ENCODE measurements at regions not wholly inside any gene's neighbourhood (a gene's known extent, or its start where the extent isn't known, plus 50 kb on each side); places are given as distances from the start of the nearest gene placed in this dataset.
"Not testable (repeated sequence)": the region's sequence is repeated elsewhere in the genome, so short reads cannot be mapped to it uniquely, and the experiment has no call there.

DNA sequence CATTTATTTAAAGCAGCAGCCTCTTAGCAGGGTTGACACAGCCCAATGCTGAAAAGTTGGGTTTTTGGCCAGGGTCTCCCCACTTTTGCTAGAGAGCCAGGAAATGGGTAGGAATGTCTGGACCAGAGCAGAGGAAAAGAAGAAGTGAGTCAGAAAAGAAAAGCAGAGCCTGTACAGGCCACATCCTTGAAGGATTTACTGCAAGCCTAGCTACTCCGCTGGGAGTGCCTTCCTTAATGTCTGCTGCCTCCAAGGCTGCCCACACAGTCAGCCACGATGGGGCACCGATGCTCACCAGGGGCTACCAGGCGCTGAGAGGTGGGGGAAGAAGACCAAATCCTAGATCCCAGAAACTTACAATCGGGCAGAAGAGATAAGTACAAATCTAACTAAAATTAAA, 139.2 kb downstream of the C12orf75 start:
- Histone ChIP-seq H3K4me1 (ENCODE audit: control insufficient read depth in 1 of 2, insufficient read depth in 2 of 2, low read length in 2 of 2) (no peaks in the 10 kb centered on the region), H3K27me3 (ENCODE audit: low read depth, low read length) (no peaks in the 10 kb centered on the region), H3K36me3 (ENCODE audit: control insufficient read depth in 1 of 2, insufficient read depth in 2 of 2, low read length in 2 of 2) (no peaks in the 10 kb centered on the region), H3K27ac (ENCODE audit: low read length) (no peak overlapping the region), H3K9me3 (ENCODE audit: control insufficient read depth in 1 of 2, low read length in 2 of 2) (no peaks in the 10 kb centered on the region), H3K4me3 (ENCODE audit: low read depth in 1 of 2, low read length in 2 of 2) (no peak overlapping the region)

DNA sequence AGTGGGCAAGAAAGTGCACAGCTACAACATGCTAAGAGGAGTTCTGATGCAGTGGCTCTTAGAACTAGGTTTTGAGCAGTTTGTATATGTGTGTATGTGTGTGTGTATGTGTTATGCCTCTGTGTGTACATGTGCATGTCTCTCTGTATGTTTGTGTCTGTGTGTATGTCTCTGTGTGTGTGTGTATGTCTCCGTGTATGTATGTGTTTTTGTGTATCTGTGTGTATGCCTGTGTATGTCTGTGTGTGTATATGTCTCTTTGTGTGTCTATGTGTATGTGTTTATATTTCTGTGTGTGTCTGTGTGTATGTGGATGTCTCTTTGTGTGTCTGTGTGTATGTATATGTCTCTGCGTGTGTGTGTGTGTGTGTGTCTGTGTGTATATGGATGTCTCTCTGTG, 139.6 kb downstream of the C12orf75 start:
- no peaks in the 10 kb centered on the region for H3K4me1 ChIP-seq (ENCODE audit: control insufficient read depth in 1 of 2, insufficient read depth in 2 of 2, low read length in 2 of 2)
- H3K4me3 ChIP-seq (ENCODE audit: low read depth in 1 of 2, low read length in 2 of 2), result no peak overlapping the region
- no peak overlapping the region for H3K27ac ChIP-seq (ENCODE audit: low read length)

DNA sequence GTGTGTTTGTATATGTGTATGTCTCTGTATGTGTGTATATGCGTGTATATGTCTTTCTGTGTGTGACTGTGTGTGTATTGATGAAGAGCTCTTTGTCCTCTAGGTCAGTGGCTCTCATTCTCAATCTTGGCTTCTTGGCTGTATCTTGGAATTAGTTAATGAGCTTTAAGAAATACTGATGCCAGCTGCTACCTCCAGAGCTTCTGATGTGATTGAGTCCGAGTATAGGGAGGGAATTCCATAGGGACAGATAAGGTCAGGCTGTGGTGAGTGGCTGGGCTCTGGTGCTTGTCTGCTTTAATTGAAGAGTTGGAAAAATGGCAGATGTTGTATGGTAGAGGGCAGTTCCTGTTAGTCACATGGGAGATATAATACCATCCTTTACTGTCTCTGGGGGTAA, 140.1 kb downstream of the C12orf75 start:
- Histone ChIP-seq H3K27ac (ENCODE audit: low read length) (no peak overlapping the region), H3K27me3 (ENCODE audit: low read depth, low read length) (no peaks in the 10 kb centered on the region), H3K9me3 (ENCODE audit: control insufficient read depth in 1 of 2, low read length in 2 of 2) (no peaks in the 10 kb centered on the region), H3K4me3 (ENCODE audit: low read depth in 1 of 2, low read length in 2 of 2) (no peak overlapping the region), H3K36me3 (ENCODE audit: control insufficient read depth in 1 of 2, insufficient read depth in 2 of 2, low read length in 2 of 2) (no peaks in the 10 kb centered on the region), H3K4me1 (ENCODE audit: control insufficient read depth in 1 of 2, insufficient read depth in 2 of 2, low read length in 2 of 2) (no peaks in the 10 kb centered on the region)

More for the DNA sequence above, 139.6 kb downstream of the C12orf75 start:
- H3K9me3 ChIP-seq (ENCODE audit: control insufficient read depth in 1 of 2, low read length in 2 of 2), result no peaks in the 10 kb centered on the region
- no peaks in the 10 kb centered on the region for H3K36me3 ChIP-seq (ENCODE audit: control insufficient read depth in 1 of 2, insufficient read depth in 2 of 2, low read length in 2 of 2)
- no peaks in the 10 kb centered on the region for H3K27me3 ChIP-seq (ENCODE audit: low read depth, low read length)

DNA sequence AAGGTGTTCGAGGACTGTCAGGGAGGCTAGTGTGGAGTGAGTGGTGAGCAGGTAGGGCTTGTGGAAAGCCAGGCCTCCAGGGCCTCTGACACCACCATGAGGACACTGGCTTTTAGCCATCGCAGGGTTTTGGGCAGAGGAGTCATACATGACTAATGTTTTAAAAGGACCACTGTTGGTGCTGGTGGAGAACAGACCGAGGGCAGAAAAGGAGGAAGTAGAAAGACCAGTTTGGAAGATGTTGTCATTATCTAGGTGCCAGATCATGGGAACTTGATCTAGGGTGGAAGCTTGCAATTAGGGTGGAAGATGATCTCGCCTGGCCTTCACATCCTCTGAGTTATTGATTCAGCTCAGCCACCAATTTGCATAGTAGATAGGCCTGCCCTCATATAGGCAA, 144.2 kb downstream of the C12orf75 start:
- Histone ChIP-seq H3K27me3 (ENCODE audit: low read depth, low read length) (no peaks in the 10 kb centered on the region), H3K27ac (ENCODE audit: low read length) (no peak overlapping the region), H3K36me3 (ENCODE audit: control insufficient read depth in 1 of 2, insufficient read depth in 2 of 2, low read length in 2 of 2) (no peaks in the 10 kb centered on the region), H3K4me3 (ENCODE audit: low read depth in 1 of 2, low read length in 2 of 2) (no peak overlapping the region), H3K4me1 (ENCODE audit: control insufficient read depth in 1 of 2, insufficient read depth in 2 of 2, low read length in 2 of 2) (no peaks in the 10 kb centered on the region), H3K9me3 (ENCODE audit: control insufficient read depth in 1 of 2, low read length in 2 of 2) (no peaks in the 10 kb centered on the region)

DNA sequence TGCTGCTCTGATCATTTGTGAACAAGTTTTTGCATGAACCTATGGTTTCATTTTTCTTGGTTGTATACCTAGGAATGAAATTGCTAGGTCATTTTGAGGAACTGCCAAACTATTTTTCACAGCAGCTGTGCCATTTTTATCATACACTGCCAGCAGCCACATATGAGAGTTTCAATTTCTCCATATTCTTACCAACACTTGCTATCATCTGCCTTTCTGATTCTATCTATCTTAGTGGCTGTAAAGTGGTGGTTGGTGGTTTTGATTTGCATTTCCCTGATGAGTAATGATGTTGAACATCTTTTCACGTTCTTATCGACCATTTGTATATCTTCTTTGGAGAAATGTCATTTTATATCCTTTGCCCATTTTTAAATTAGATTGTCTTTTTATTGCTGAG, 146.1 kb downstream of the C12orf75 start:
- no peaks in the 10 kb centered on the region for H3K36me3 ChIP-seq (ENCODE audit: control insufficient read depth in 1 of 2, insufficient read depth in 2 of 2, low read length in 2 of 2)
- H3K4me1 ChIP-seq (ENCODE audit: control insufficient read depth in 1 of 2, insufficient read depth in 2 of 2, low read length in 2 of 2), result no peaks in the 10 kb centered on the region
- no peaks in the 10 kb centered on the region for H3K9me3 ChIP-seq (ENCODE audit: control insufficient read depth in 1 of 2, low read length in 2 of 2)
- H3K27ac ChIP-seq (ENCODE audit: low read length), result no peak overlapping the region
- no peak overlapping the region for H3K4me3 ChIP-seq (ENCODE audit: low read depth in 1 of 2, low read length in 2 of 2)
- H3K27me3 ChIP-seq (ENCODE audit: low read depth, low read length), result no peaks in the 10 kb centered on the region

DNA sequence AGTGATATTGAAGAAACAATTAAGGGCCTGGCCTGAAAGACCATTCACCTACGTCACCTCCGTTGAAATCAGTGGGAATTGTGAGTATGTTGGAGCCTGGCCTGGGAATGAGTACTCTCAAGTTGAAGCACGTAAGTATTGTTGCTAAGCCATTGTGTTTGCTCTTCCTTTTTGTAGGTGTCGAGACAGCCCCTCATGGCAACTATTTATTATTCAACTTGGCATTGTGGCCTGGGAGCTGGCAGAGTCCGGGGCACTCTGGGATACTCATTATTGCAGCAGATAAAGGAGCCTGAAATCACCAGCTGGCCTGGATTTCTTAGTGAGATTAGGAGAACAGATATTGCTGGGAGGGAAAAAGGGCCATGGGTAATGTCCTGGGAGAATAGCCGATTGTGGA, 147.4 kb downstream of the C12orf75 start:
- H3K4me1 ChIP-seq (ENCODE audit: control insufficient read depth in 1 of 2, insufficient read depth in 2 of 2, low read length in 2 of 2), result no peaks in the 10 kb centered on the region
- no peak overlapping the region for H3K27ac ChIP-seq (ENCODE audit: low read length)
- no peaks in the 10 kb centered on the region for H3K36me3 ChIP-seq (ENCODE audit: control insufficient read depth in 1 of 2, insufficient read depth in 2 of 2, low read length in 2 of 2)
- no peaks in the 10 kb centered on the region for H3K27me3 ChIP-seq (ENCODE audit: low read depth, low read length)
- H3K9me3 ChIP-seq (ENCODE audit: control insufficient read depth in 1 of 2, low read length in 2 of 2), result no peaks in the 10 kb centered on the region
- no peak overlapping the region for H3K4me3 ChIP-seq (ENCODE audit: low read depth in 1 of 2, low read length in 2 of 2)

DNA sequence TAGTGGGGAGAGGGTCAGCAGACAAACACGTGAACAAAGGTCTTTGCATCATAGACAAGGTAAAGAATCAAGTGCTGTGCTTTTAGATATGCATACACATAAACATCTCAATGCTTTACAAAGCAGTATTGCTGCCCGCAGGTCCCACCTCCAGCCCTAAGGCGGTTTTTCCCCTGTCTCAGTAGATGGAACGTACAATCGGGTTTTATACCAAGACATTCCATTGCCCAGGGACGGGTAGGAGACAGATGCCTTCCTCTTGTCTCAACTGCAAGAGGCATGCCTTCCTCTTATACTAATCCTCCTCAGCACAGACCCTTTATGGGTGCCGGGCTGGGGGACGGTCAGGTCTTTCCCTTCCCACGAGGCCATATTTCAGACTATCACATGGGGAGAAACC, 148.3 kb downstream of the C12orf75 start:
- H3K27ac ChIP-seq (ENCODE audit: low read length); H3K9me3 ChIP-seq (ENCODE audit: control insufficient read depth in 1 of 2, low read length in 2 of 2); H3K4me3 ChIP-seq (ENCODE audit: low read depth in 1 of 2, low read length in 2 of 2); H3K4me1 ChIP-seq (ENCODE audit: control insufficient read depth in 1 of 2, insufficient read depth in 2 of 2, low read length in 2 of 2); H3K27me3 ChIP-seq (ENCODE audit: low read depth, low read length); H3K36me3 ChIP-seq (ENCODE audit: control insufficient read depth in 1 of 2, insufficient read depth in 2 of 2, low read length in 2 of 2): not testable (repeated sequence)

DNA sequence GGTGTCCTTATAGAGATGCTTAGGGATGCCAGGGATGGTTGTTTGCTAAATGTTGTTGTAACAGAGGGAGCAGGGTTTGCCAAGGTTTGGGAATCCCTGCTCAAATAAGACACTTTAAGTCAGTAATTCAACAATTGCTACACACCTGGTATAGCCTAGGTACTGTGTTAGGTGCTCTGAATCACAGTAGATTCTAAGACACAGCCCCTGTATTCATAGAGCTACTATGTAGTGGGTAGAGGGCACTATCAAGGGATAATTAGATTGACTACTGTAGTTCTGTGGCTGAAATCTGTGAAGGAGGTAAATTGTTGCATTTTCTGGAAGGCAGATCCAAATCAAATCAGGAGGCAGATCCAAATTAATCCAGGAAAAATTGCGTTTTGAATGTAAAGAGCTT, 149.2 kb downstream of the C12orf75 start:
- H3K4me1 ChIP-seq (ENCODE audit: control insufficient read depth in 1 of 2, insufficient read depth in 2 of 2, low read length in 2 of 2), result no peaks in the 10 kb centered on the region
- no peak overlapping the region for H3K4me3 ChIP-seq (ENCODE audit: low read depth in 1 of 2, low read length in 2 of 2)
- H3K27ac ChIP-seq (ENCODE audit: low read length), result no peak overlapping the region
- no peaks in the 10 kb centered on the region for H3K27me3 ChIP-seq (ENCODE audit: low read depth, low read length)
- H3K9me3 ChIP-seq (ENCODE audit: control insufficient read depth in 1 of 2, low read length in 2 of 2), result no peaks in the 10 kb centered on the region
- no peaks in the 10 kb centered on the region for H3K36me3 ChIP-seq (ENCODE audit: control insufficient read depth in 1 of 2, insufficient read depth in 2 of 2, low read length in 2 of 2)

DNA sequence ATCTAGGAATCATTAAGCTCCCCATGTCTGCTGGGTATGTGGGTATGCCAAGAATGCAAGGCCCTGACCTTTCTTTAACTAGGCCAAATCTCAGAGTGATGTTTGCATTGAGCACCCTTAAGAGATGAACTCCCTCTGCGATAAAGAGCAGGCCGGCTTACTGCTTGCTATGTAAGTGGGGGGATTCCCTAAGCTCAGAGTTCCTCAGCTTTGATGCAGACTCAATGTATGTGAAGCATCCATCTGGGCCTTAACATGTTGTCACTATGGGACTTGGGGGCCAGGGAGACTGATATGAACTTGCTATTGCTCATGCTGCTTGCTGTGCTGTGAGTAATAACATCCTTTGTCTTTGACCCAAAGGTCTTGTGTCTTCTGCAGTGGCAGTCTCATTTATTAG, 149.7 kb downstream of the C12orf75 start:
- no peaks in the 10 kb centered on the region for H3K9me3 ChIP-seq (ENCODE audit: control insufficient read depth in 1 of 2, low read length in 2 of 2)
- H3K27ac ChIP-seq (ENCODE audit: low read length), result no peak overlapping the region
- H3K4me1 ChIP-seq (ENCODE audit: control insufficient read depth in 1 of 2, insufficient read depth in 2 of 2, low read length in 2 of 2), result no peaks in the 10 kb centered on the region
- no peaks in the 10 kb centered on the region for H3K36me3 ChIP-seq (ENCODE audit: control insufficient read depth in 1 of 2, insufficient read depth in 2 of 2, low read length in 2 of 2)
- no peaks in the 10 kb centered on the region for H3K27me3 ChIP-seq (ENCODE audit: low read depth, low read length)
- H3K4me3 ChIP-seq (ENCODE audit: low read depth in 1 of 2, low read length in 2 of 2), result no peak overlapping the region

DNA sequence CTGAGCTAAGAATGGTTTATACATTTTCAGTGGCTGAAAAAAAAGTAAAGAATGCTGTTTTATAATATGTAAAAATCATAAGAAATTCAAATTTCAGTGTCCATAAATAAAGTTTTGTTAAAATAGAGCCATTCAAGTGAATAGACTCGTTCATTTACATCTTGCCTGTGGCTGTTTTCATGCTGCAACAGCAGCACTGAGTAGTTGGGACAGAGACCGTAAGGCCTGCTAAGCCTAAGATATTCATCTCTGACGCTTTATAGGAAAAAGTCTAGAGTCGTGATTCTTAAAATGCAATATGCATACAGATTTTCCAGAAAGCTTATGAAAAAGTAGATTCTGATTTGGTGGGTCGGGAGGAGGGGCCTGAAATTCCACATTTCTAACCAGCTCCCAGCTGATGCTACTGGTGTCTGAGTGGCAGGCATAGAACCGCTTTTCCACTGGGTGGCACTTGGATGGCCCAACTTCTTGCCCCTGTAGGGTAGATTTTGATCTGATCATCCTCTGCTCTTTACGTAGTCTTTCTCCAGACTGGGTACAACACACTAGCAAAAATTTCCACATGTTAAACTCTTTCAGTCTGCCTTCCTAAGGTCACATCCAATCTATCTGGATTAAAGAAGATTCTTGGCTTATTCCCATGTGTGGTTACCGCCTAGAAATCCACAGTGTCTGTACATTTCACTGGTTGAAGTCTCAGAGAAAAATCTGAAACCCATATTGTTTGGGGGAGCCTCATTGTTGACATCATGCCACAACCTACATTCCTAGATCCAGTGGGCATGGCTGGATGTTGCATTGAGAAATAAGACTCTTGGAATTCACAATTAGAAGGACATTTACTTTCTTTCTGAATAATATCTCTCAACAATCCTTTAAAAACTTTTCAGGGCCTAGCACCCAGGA, 151.2 kb downstream of the C12orf75 start:
- no peaks in the 10 kb centered on the region for H3K4me1 ChIP-seq (ENCODE audit: control insufficient read depth in 1 of 2, insufficient read depth in 2 of 2, low read length in 2 of 2)
- no peaks in the 10 kb centered on the region for H3K9me3 ChIP-seq (ENCODE audit: control insufficient read depth in 1 of 2, low read length in 2 of 2)
- no peak overlapping the region for H3K27ac ChIP-seq (ENCODE audit: low read length)
- H3K27me3 ChIP-seq (ENCODE audit: low read depth, low read length), result no peaks in the 10 kb centered on the region
- no peaks in the 10 kb centered on the region for H3K36me3 ChIP-seq (ENCODE audit: control insufficient read depth in 1 of 2, insufficient read depth in 2 of 2, low read length in 2 of 2)
- no peak overlapping the region for H3K4me3 ChIP-seq (ENCODE audit: low read depth in 1 of 2, low read length in 2 of 2)

DNA sequence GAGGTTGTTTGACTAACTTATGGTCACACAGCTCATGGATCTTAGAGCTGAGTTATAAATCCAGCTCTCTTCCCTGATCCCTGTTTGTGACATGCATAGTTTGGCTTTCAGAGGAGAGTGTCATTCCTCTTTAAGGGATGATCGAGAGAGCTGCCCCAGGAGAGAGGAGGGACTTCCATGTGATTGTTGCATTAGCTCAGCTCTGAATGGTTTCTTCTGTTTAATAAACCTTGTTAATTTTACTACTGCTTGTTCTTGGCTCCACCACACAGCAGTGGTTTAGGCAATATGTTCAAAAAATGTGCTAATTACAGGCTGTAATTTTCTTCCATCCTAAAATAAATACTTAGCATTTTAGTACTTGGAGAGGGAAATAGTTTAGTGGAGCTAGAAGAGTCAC, 152.5 kb downstream of the C12orf75 start:
- no peak overlapping the region for H3K27ac ChIP-seq (ENCODE audit: low read length)
- no peak overlapping the region for H3K4me3 ChIP-seq (ENCODE audit: low read depth in 1 of 2, low read length in 2 of 2)
- no peaks in the 10 kb centered on the region for H3K9me3 ChIP-seq (ENCODE audit: control insufficient read depth in 1 of 2, low read length in 2 of 2)
- H3K27me3 ChIP-seq (ENCODE audit: low read depth, low read length), result no peaks in the 10 kb centered on the region
- no peaks in the 10 kb centered on the region for H3K4me1 ChIP-seq (ENCODE audit: control insufficient read depth in 1 of 2, insufficient read depth in 2 of 2, low read length in 2 of 2)
- H3K36me3 ChIP-seq (ENCODE audit: control insufficient read depth in 1 of 2, insufficient read depth in 2 of 2, low read length in 2 of 2), result no peaks in the 10 kb centered on the region

DNA sequence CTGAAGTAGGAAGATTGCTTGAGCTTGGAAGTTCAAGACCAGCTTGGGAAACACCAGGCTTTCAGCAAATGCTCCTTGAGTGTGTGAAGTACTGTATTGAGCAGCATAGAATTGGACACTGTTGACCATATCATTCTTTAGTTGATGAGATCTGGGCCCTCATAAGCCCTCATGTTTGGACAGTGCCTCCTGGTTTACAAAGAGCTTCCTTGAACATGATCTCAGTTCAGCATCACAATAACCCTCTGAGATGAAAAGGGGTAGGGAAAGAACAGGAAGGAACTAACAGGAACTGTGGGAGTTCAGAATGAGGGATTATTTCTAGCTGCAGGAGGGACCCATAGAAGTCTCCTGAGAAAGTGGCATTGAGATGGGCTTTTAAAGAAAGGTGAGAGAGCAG, 153.2 kb downstream of the C12orf75 start:
- Histone ChIP-seq H3K27me3 (ENCODE audit: low read depth, low read length) (no peaks in the 10 kb centered on the region), H3K36me3 (ENCODE audit: control insufficient read depth in 1 of 2, insufficient read depth in 2 of 2, low read length in 2 of 2) (no peaks in the 10 kb centered on the region), H3K4me3 (ENCODE audit: low read depth in 1 of 2, low read length in 2 of 2) (no peak overlapping the region), H3K27ac (ENCODE audit: low read length) (no peak overlapping the region), H3K9me3 (ENCODE audit: control insufficient read depth in 1 of 2, low read length in 2 of 2) (no peaks in the 10 kb centered on the region), H3K4me1 (ENCODE audit: control insufficient read depth in 1 of 2, insufficient read depth in 2 of 2, low read length in 2 of 2) (no peaks in the 10 kb centered on the region)
